Neural progenitor cell (in vitro differentiated cells): ENCODE measurements at regions not wholly inside any gene's neighbourhood (a gene's known extent, or its start where the extent isn't known, plus 50 kb on each side); places are given as distances from the start of the nearest gene placed in this dataset.

Experiments used
- EZH2 ChIP-seq: fragments of 200-600 bp; sonication (generic); IDR thresholded peaks from 2 replicates; pipeline ENCODE4 v1.6.1; 2017; ENCODE audit warnings: antibody characterized with exemption, mild to moderate bottlenecking, moderate library complexity
- TF ChIP-seq, protein P1 (sequence below): fragments of 200-600 bp; sonication (generic); IDR thresholded peaks from 2 replicates; pipeline ENCODE4 v1.5.1; 2017; ENCODE audit warnings: antibody characterized with exemption, mild to moderate bottlenecking

DNA sequence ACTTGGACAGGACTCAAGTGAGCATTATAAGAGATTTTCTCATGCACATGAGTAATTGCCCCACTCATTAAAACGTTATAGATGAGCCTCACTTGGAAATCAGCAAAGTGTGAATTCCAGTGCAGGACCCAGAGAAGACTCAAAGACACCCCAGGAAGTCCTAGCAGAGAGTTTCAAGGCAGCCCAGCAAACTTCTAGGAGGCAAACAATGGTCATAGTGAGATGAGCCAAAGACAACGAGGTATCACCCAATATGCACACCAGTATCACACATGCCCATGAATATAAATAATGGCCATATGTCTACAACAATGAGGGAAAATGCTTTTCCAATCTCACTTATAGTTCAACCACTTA lies 245.9 kb downstream of the ACTL7B start:
- TF ChIP-seq, protein P1, sequence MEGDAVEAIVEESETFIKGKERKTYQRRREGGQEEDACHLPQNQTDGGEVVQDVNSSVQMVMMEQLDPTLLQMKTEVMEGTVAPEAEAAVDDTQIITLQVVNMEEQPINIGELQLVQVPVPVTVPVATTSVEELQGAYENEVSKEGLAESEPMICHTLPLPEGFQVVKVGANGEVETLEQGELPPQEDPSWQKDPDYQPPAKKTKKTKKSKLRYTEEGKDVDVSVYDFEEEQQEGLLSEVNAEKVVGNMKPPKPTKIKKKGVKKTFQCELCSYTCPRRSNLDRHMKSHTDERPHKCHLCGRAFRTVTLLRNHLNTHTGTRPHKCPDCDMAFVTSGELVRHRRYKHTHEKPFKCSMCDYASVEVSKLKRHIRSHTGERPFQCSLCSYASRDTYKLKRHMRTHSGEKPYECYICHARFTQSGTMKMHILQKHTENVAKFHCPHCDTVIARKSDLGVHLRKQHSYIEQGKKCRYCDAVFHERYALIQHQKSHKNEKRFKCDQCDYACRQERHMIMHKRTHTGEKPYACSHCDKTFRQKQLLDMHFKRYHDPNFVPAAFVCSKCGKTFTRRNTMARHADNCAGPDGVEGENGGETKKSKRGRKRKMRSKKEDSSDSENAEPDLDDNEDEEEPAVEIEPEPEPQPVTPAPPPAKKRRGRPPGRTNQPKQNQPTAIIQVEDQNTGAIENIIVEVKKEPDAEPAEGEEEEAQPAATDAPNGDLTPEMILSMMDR: no peak
- no peak for TF ChIP-seq EZH2
